H1 (cell line): ENCODE measurements at regions not wholly inside any gene's neighbourhood (a gene's known extent, or its start where the extent isn't known, plus 50 kb on each side); places are given as distances from the start of the nearest gene placed in this dataset.

Experiments
- CTCF ChIA-PET: fragments of 300-600 bp; sonication (Branson Sonifier 250); formaldehyde crosslinking; loops from one replicate; lab custom pipeline; 2021; ENCODE audit not compliant: partially characterized antibody; lab: Charles Lee
- POLR2A ChIA-PET: fragments of 300-600 bp; sonication (Branson Sonifier 250); formaldehyde crosslinking; loops from one replicate; lab custom pipeline; 2021; ENCODE audit warnings: inconsistent platforms; ENCODE audit not compliant: partially characterized antibody; lab: Charles Lee
- DNase-seq, 2 experiments: peaks; one replicate each; pipeline versions ENCODE4 v3.0.0 to v3.0.0-alpha.2; 2010 to 2022; ENCODE audit warnings: low spot score in 2 of 2, low read depth in 1 of 2, mixed read lengths in 1 of 2
- FAIRE-seq: peaks from 2 replicates; lab custom pipeline; 2011; peaks lifted over from hg19 to GRCh38; lab: Jason Lieb, UNC
- H2AFZ ChIP-seq: 2 replicates; pipeline ENCODE4 v1.8.1; 2012; ENCODE audit warnings: low read length, inconsistent platforms
- H2AK5ac ChIP-seq: 2 replicates; pipeline ENCODE4 v1.6.1; 2013; ENCODE audit warnings: low read depth, low read length
- H2BK120ac ChIP-seq: replicated peaks from 2 replicates; pipeline ENCODE3; 2013; ENCODE audit warnings: low read depth, low read length, inconsistent platforms
- H2BK12ac ChIP-seq: 2 replicates; pipeline ENCODE4 v1.6.1; 2013; ENCODE audit warnings: low read depth, low read length
- H2BK15ac ChIP-seq: 2 replicates; pipeline ENCODE4 v1.6.1; 2013; ENCODE audit warnings: low read length
- H2BK20ac ChIP-seq: 2 replicates; pipeline ENCODE4 v1.6.1; 2013; ENCODE audit warnings: low read length
- H2BK5ac ChIP-seq: 2 replicates; pipeline ENCODE4 v1.6.1; 2013; ENCODE audit warnings: low read depth, low read length
- H3K14ac ChIP-seq: 2 replicates; pipeline ENCODE4 v1.6.1; 2013; ENCODE audit warnings: inconsistent platforms; ENCODE audit not compliant: insufficient read length
- H3K18ac ChIP-seq: 2 replicates; pipeline ENCODE4 v1.6.1; 2013; ENCODE audit warnings: low read length; ENCODE audit errors: extremely low read depth
- H3K23ac ChIP-seq: 2 replicates; pipeline ENCODE4 v1.6.1; 2013; ENCODE audit warnings: inconsistent platforms; ENCODE audit not compliant: insufficient read length
- H3K23me2 ChIP-seq: 2 replicates; pipeline ENCODE4 v1.6.1; 2013; ENCODE audit warnings: low read depth, low read length
- H3K27ac ChIP-seq: 2 replicates; pipeline ENCODE4 v1.6.1; 2011; ENCODE audit warnings: low read depth, low read length, inconsistent platforms
- H3K27me3 ChIP-seq, 4 experiments: replicated peaks in 1 of 4; 1 replicate in 1 of 4; 2 replicates in 3 of 4; pipeline versions ENCODE4 v1.6.1 to v1.8.1; 2011 to 2013; ENCODE audit warnings: low read length in 3 of 4, mild to moderate bottlenecking in 3 of 4, inconsistent platforms in 2 of 4, mixed read lengths in 2 of 4, moderate library complexity in 1 of 4; ENCODE audit not compliant: control insufficient read depth in 3 of 4, insufficient read depth in 3 of 4; ENCODE audit errors: extremely low read depth in 1 of 4
- H3K36me3 ChIP-seq, 4 experiments: 2 replicates each; pipeline versions ENCODE4 v1.6.1 to v1.8.1; 2011 to 2013; ENCODE audit warnings: mild to moderate bottlenecking in 4 of 4, low read length in 3 of 4, moderate library complexity in 2 of 4, control low read depth in 1 of 4, inconsistent platforms in 1 of 4; ENCODE audit not compliant: insufficient read depth in 4 of 4, control insufficient read depth in 2 of 4
- H3K4ac ChIP-seq: replicated peaks from 2 replicates; pipeline ENCODE3; 2013; ENCODE audit warnings: low read length, low read depth, mixed read lengths, inconsistent platforms; ENCODE audit not compliant: insufficient read length
- H3K4me1 ChIP-seq, 4 experiments: replicated peaks in 1 of 4; 1 replicate in 1 of 4; 2 replicates in 3 of 4; pipeline versions ENCODE4 v1.6.1 to v1.8.1; 2011 to 2013; ENCODE audit warnings: low read length in 3 of 4, inconsistent platforms in 2 of 4, mixed read lengths in 1 of 4; ENCODE audit not compliant: insufficient read depth in 4 of 4, control insufficient read depth in 3 of 4
- H3K4me2 ChIP-seq, 2 experiments: 2 replicates each; pipeline versions ENCODE4 v1.6.1 to v1.8.1; 2011 to 2013; ENCODE audit warnings: low read depth in 2 of 2, low read length in 2 of 2, control low read depth in 1 of 2, inconsistent platforms in 1 of 2, mild to moderate bottlenecking in 1 of 2; ENCODE audit not compliant: insufficient read depth in 1 of 2
- H3K4me3 ChIP-seq, 4 experiments: fragments of 200-600, 300-600 bp in 1 of 4; sonication (generic), shearing (Covaris generic), sonication (Bioruptor Twin) in 1 of 4; 2 replicates each; pipeline versions ENCODE4 v1.5.1 to v1.8.1; 2011 to 2016; ENCODE audit warnings: low read length in 4 of 4, low read depth in 3 of 4, control low read depth in 2 of 4, inconsistent platforms in 2 of 4, mild to moderate bottlenecking in 2 of 4, mixed read lengths in 1 of 4, moderate library complexity in 1 of 4; ENCODE audit not compliant: insufficient read depth in 2 of 4; ENCODE audit errors: extremely low read depth in 1 of 4
- H3K56ac ChIP-seq: replicated peaks from 2 replicates; pipeline ENCODE3; 2013; ENCODE audit warnings: low read depth, mild to moderate bottlenecking, mixed read lengths, low read length, inconsistent platforms; ENCODE audit not compliant: insufficient read length
- H3K79me1 ChIP-seq: 2 replicates; pipeline ENCODE4 v1.6.1; 2013; ENCODE audit warnings: low read depth, low read length, control low read depth
- H3K79me2 ChIP-seq, 2 experiments: 2 replicates each; pipeline versions ENCODE4 v1.6.1 to v1.8.1; 2012 to 2013; ENCODE audit warnings: low read length in 2 of 2, mild to moderate bottlenecking in 2 of 2, inconsistent platforms in 1 of 2; ENCODE audit not compliant: insufficient read depth in 2 of 2, control insufficient read depth in 1 of 2
- H3K9ac ChIP-seq, 4 experiments: replicated peaks in 1 of 4; 1 replicate in 1 of 4; 2 replicates in 3 of 4; pipeline versions ENCODE4 v1.6.1 to v1.8.1; 2011 to 2013; ENCODE audit warnings: low read depth in 3 of 4, low read length in 3 of 4, control low read depth in 2 of 4, mild to moderate bottlenecking in 2 of 4, moderate library complexity in 2 of 4, inconsistent platforms in 1 of 4; ENCODE audit errors: extremely low read depth in 1 of 4
- H3K9me3 ChIP-seq, 2 experiments: 2 replicates each; pipeline versions ENCODE4 v1.6.1 to v1.8.1; 2012 to 2013; ENCODE audit warnings: mild to moderate bottlenecking in 2 of 2, moderate library complexity in 2 of 2, control low read depth in 1 of 2, inconsistent platforms in 1 of 2, low read depth in 1 of 2, low read length in 1 of 2, mixed read lengths in 1 of 2; ENCODE audit not compliant: insufficient read depth in 2 of 2
- H4K20me1 ChIP-seq, 2 experiments: replicated peaks in 1 of 2; 2 replicates each; pipeline versions ENCODE3 to v1.8.1; 2011 to 2013; ENCODE audit warnings: inconsistent platforms in 2 of 2, low read length in 2 of 2, mild to moderate bottlenecking in 1 of 2; ENCODE audit not compliant: insufficient read depth in 2 of 2, control insufficient read depth in 1 of 2
- H4K5ac ChIP-seq: 2 replicates; pipeline ENCODE4 v1.6.1; 2013; ENCODE audit warnings: low read length, low read depth, mixed read lengths, inconsistent platforms; ENCODE audit not compliant: insufficient read length
- H4K8ac ChIP-seq: 2 replicates; pipeline ENCODE4 v1.8.0; 2013; ENCODE audit warnings: mild to moderate bottlenecking, moderate library complexity, low read length, inconsistent platforms; ENCODE audit not compliant: insufficient read depth; ENCODE audit errors: extremely low read depth
- H4K91ac ChIP-seq: replicated peaks from 2 replicates; pipeline ENCODE3; 2013; ENCODE audit warnings: low read length, mixed read lengths, inconsistent platforms; ENCODE audit not compliant: insufficient read length
- EGR1 ChIP-seq: IDR thresholded peaks from 2 replicates; pipeline ENCODE4 v1.6.1; 2011; ENCODE audit warnings: low read depth, low read length, borderline replicate concordance
- NRF1 ChIP-seq: IDR thresholded peaks from 2 replicates; pipeline ENCODE4 v1.6.1; 2011; ENCODE audit warnings: mild to moderate bottlenecking, low read depth, low read length, improper control_type of control experiment
- SUZ12 ChIP-seq: fragments of 200-600 bp; sonication (generic); IDR thresholded peaks from 2 replicates; pipeline ENCODE4 v1.6.1; 2012; ENCODE audit warnings: mild to moderate bottlenecking, inconsistent platforms, low read length, moderate library complexity, mixed read lengths
- YY1 ChIP-seq: IDR thresholded peaks from 2 replicates; pipeline ENCODE4 v1.6.1; 2011; ENCODE audit warnings: low read depth, mild to moderate bottlenecking, low read length
- WGBS, 2 experiments: shearing (Covaris generic) in 1 of 2; methylation state at CpG; one replicate each; pipeline versions ENCODE4 v1.1.6 to v1.1.7; 2013 to 2015; ENCODE audit warnings: low lambda C conversion rate in 2 of 2, mixed read lengths in 2 of 2, inconsistent platforms in 1 of 2, low coverage in 1 of 2, missing lambda C conversion rate in 1 of 2; ENCODE audit not compliant: insufficient replicate concordance in 2 of 2, insufficient coverage in 1 of 2, insufficient read length in 1 of 2; ENCODE audit errors: extremely low coverage in 1 of 2, missing lambda C conversion rate in 1 of 2; 5-methylcytosine and 5-hydroxymethylcytosine counted together
- TF ChIP-seq, protein P1 (sequence below): IDR thresholded peaks from 2 replicates; pipeline ENCODE4 v1.6.1; 2011; ENCODE audit warnings: low read length, improper control_type of control experiment

- no peaks in the 10 kb centered on the region for H3K79me2 ChIP-seq
These were observed 1477.2 kb downstream of the BRD1 start for GRCh38 chr22:48350456-48350855.

More at GRCh38 chr22:48350456-48350855, 1477.2 kb downstream of the BRD1 start:
- Histone ChIP-seq H4K5ac (no peak overlapping the region), H2BK20ac (no peak overlapping the region), H4K20me1 (peaks cover 0 to 4% of the 10 kb centered on the region in 2 experiments), H3K27me3 (peaks cover 0 to 2% (median under 1%) of the 10 kb centered on the region in 4 experiments; a peak in 1 of 7 replicates), H3K23me2 (peaks cover 7% of the 10 kb centered on the region; the same call in 1 of the 2 replicates), H2AK5ac (no peak overlapping the region), H2BK15ac (no peak overlapping the region), H3K14ac (no peak overlapping the region), H3K4me3 (no peak overlapping the region), H2BK120ac (no peak overlapping the region), H3K4me2 (no peak overlapping the region), H3K23ac (no peak overlapping the region), H3K27ac (no peak overlapping the region), H3K4ac (no peak overlapping the region), H2AFZ (no peak overlapping the region), H4K8ac (no peak overlapping the region), H3K9ac (no peak overlapping the region), H3K4me1 (no peaks in the 10 kb centered on the region; a peak in 2 of 7 replicates), H3K36me3 (no peaks in the 10 kb centered on the region; a peak in 1 of 8 replicates), H2BK12ac (no peak overlapping the region), H2BK5ac (no peak overlapping the region), H3K79me1 (no peaks in the 10 kb centered on the region), H4K91ac (no peak overlapping the region), H3K9me3 (no peaks in the 10 kb centered on the region), H3K56ac (no peak overlapping the region)
- POLR2A ChIA-PET, result no interaction called here
- FAIRE-seq (no peak), DNase-seq (no peak)
- CTCF ChIA-PET, result interaction anchor here (0.8 kb wide), 1 partner anchor 150 kb away, joined by 4 read pairs; no protein-coding TSS in a partner anchor
- WGBS, 2 experiments, result 90% methylated on average over 7 of the region's 7 CpGs; no CpG with 5 or more reads in 1 of the 2 experiments
- TF ChIP-seq NRF1, result no peak
- TF ChIP-seq, protein P1, sequence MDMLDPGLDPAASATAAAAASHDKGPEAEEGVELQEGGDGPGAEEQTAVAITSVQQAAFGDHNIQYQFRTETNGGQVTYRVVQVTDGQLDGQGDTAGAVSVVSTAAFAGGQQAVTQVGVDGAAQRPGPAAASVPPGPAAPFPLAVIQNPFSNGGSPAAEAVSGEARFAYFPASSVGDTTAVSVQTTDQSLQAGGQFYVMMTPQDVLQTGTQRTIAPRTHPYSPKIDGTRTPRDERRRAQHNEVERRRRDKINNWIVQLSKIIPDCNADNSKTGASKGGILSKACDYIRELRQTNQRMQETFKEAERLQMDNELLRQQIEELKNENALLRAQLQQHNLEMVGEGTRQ, result no peak
- no peak for TF ChIP-seq YY1
- no peak for TF ChIP-seq EGR1
- TF ChIP-seq SUZ12, result no peak
- TF ChIP-seq, all 59 proteins: peak for 0
- H3K18ac ChIP-seq, result no peak overlapping the region
